Esophagus squamous epithelium (tissue), 4 donors: ENCODE measurements at regions not wholly inside any gene's neighbourhood (a gene's known extent, or its start where the extent isn't known, plus 50 kb on each side); places are given as distances from the start of the nearest gene placed in this dataset.

ENCODE experiments used
- CTCF ChIP-seq, 6 experiments: fragments of 450-650 bp in 4 of 6; fragments of 200-600 bp in 2 of 6; sonication (generic) in 2 of 6; IDR thresholded peaks; one replicate each; pipeline ENCODE4 v1.5.1; 2016 to 2019; ENCODE audit warnings: antibody characterized with exemption in 6 of 6, mild to moderate bottlenecking in 4 of 6, moderate library complexity in 4 of 6
- POLR2A ChIP-seq, 4 donors: fragments of 450-650 bp; IDR thresholded peaks; one replicate each; pipeline ENCODE4 v1.6.1; 2017; ENCODE audit warnings: antibody characterized with exemption in 4 of 4, mild to moderate bottlenecking in 4 of 4, moderate library complexity in 3 of 4

DNA sequence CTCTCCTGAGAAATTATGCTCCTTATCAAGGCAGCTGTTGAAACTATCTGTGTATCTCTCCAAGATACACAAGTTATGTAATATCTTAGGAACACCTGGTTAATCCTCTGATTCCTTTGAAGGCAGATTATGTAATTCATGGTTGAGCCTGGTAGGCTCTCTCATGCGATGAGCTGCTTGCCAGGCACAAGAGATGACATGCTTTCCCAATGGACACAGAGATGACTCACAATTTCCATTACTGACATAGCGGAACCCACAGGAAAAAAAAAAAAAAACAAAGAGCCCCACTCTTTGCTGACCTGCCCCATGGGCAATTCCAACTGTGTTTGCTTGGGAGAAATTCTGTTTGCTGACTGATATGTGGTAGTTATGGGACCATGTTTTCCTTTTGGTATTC lies 736.4 kb upstream of the PHF14 start:
- TF ChIP-seq CTCF (IDR thresholded peaks at IDR 0.05) (no peak), POLR2A (IDR thresholded peaks at IDR 0.05) (no peak)
